Left ventricle myocardium superior (tissue), 1 donor: ENCODE measurements at regions not wholly inside any gene's neighbourhood (a gene's known extent, or its start where the extent isn't known, plus 50 kb on each side); places are given as distances from the start of the nearest gene placed in this dataset. TPM values are rescaled to one million over a fixed set of nuclear protein-coding genes. Genes with fewer than 3 reads are reported as not detected.
"Not testable (repeated sequence)": the region's sequence is repeated elsewhere in the genome, so short reads cannot be mapped to it uniquely, and the experiment has no call there.

Source experiments
- ATAC-seq: fragments of 200-7000 bp; cut with Tn5 transposase; one replicate; pipeline ENCODE4 v1.9.1; 2020; ENCODE audit warnings: mild to moderate bottlenecking, moderate library complexity
- DNase-seq: peaks from one replicate; pipeline ENCODE4 v3.0.0-alpha.2; 2020
- intact Hi-C: fragments of 100-400 bp; cut with micrococcal nuclease; formaldehyde crosslinking; loops from one replicate; pipeline ENCODE4 v1.11.0; 2022
- microRNA-seq: library from miRNA; unstranded; fragments of <30 nt; microRNA quantifications from one replicate; pipeline ENCODE4 v1.2.0, GENCODE V29; 2020; ENCODE audit warnings: borderline number of aligned reads
- donor health status: DM: no; HTN: yes; CAD: no; lungs with severe emphysema.

DNA sequence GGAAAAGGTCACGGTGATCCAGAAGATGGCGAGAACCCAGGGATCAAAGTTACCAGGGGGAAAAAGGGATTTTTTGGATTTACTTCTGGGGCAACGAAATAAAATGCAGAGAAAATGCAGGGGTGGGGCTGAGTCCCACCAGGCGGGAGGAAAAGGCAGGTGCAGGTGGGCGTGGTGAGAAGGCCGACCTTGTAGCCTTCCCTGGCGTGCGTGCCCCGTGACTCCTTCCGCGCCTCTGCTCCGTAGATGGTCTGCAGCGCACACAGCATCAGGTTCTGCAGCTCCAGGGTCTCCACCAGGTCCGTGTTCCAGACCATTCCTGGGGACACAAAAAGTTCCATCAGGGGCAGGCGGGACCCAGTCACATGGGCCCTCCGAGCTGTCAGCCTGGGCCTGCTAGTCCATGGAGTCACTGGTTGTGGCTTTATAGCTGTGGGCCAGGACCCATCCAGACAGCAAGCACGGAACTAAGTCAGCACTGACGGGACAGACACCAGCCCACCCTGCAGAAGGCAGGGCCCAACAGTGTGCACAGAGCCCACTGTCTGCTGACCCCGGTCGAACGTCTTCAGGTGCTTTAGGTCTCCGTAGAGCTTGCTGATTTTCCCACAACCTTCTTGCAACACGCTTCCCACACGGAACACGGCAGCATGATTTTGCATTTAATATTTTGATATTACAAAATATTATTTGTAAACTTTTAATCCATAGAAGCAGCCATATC, 52.4 kb upstream of the LPCAT1 start:
- intact Hi-C loops, DNase-seq, ATAC-seq: not testable (repeated sequence)

DNA sequence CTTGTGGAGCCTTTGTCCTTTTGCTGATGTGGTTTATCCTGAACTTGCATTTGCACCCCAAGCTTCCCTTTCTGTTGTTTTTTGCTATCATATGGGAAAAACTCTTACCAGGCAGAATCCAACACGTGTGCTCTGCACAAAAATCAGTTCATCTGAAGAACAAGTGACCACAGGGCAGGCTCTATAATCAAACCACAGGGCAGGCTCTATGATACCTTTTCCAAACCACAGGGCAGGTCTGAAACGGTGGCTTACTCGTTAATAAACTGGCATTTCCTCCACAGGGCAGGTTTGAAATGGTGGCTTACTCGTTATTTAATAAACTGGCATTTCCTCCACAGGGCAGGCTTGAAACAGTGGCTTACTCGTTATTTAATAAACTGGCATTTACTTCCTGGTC, 51.7 kb upstream of the LPCAT1 start:
- ATAC-seq, intact Hi-C loops, DNase-seq: not testable (repeated sequence)

DNA sequence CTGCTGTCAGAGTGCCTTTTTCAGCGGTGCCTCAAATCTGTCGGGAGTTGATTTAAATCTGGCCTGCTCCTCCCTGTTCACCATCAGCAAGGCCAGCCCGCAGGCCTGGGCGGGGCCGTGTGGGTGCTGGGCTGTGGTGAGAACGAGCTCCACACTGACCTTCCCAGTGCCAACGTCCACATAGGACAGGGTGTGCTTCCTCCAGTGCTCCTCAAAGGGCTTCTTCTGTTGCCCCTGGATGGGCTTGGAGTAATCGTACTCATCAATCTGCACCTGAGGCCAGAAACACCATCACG, 50.2 kb upstream of the LPCAT1 start:
- intact Hi-C loops, DNase-seq, ATAC-seq: not testable (repeated sequence)

DNA sequence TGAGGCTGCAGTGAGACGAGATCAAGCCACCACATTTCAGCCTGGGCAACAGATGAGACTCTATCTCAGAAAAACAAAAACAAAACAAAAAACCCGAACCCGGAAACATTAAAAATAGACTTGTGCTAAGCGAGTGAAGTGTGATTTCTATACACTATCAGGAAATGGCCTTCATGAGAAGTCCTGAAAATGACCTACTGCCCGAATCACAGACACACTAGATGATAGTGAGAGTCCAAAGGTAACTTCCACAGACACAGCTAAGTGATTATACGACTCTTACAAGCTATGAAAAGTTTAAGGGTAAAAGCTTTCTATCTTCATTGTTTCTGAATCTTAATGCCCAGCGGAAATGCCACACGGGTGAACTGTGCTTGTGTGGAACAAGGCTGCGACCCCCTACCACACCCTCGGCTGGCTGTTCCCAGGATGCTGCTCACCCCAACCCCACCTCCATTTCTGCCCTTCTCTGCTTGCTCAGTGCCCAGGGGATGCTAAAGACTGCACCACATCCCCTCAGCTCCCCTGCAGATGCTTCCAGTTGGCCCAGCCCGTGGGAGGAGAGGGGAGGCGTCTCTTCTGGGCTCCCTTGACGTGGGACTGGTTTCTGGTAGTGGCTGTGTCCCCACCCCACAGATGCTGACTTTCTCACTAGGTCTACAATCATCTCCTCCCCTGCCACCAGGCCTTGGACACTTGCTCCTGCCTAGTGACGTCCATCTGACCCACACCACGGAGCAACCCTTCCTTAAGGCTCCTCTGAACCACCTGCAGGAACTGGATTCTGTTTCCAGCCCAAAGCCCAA, 49.7 kb upstream of the LPCAT1 start:
- ATAC-seq, DNase-seq, intact Hi-C loops: not testable (repeated sequence)

Small RNA genes lying in the stretch of these regions (microRNA-seq; reads per million reads assigned to microRNA genes)
- gene MIR4277, result not detected
